ENCODE measurements at regions not wholly inside any gene's neighbourhood (a gene's known extent, or its start where the extent isn't known, plus 50 kb on each side); places are given as distances from the start of the nearest gene placed in this dataset.

- DNase-seq: no peak
- no peak for ATAC-seq (replicated peaks in 1 of 2)
- Mint-ChIP-seq H3K4me3 (no peak overlapping the region), H3K27ac (no peak overlapping the region), H3K27me3 (ENCODE audit: low read depth) (no peaks in the 10 kb centered on the region), H3K36me3 (ENCODE audit: insufficient read depth in 2 of 2) (no peaks in the 10 kb centered on the region), H3K4me1 (ENCODE audit: low read depth) (no peaks in the 10 kb centered on the region), H3K9me3 (no peaks in the 10 kb centered on the region)
Observed at GRCh38 chr6:95923518-95923917, 92.3 kb upstream of the FUT9 start.

DNA sequence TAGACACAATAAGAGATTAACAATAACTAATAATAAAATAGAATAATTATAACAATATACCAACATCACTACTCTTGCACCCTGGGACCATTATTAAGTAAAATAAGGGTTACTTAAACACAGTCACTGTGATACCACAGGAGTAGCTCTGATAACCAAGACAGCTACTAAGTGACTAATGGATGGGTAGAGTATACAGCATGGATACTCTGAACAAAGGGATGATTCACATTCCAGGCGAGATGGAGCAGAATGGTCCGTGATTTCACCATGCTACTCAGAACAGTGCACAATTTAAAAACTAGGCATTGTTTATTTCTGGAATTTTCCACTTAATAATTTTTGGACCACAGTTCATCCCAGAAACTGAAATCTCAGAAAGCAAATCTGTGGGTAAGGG is 80.0 kb upstream of the FUT9 start:
- no peaks in the 10 kb centered on the region for H3K27me3 Mint-ChIP-seq (ENCODE audit: low read depth)
- no peak overlapping the region for H3K27ac Mint-ChIP-seq
- H3K9me3 Mint-ChIP-seq: peaks cover 0 to 2% of the 10 kb centered on the region in 2 donors
- DNase-seq (no peak), ATAC-seq (replicated peaks in 1 of 2) (no peak)
- H3K4me1 Mint-ChIP-seq (ENCODE audit: low read depth): no peaks in the 10 kb centered on the region
- H3K4me3 Mint-ChIP-seq: no peak overlapping the region
- H3K36me3 Mint-ChIP-seq (ENCODE audit: insufficient read depth in 2 of 2): no peaks in the 10 kb centered on the region

- H3K27ac Mint-ChIP-seq: no peak overlapping the region
- ATAC-seq (replicated peaks in 1 of 2) (no peak), DNase-seq (no peak)
- H3K27me3 Mint-ChIP-seq (ENCODE audit: low read depth): no peaks in the 10 kb centered on the region
- H3K9me3 Mint-ChIP-seq: peaks cover 0 to 3% of the 10 kb centered on the region in 2 donors
- H3K36me3 Mint-ChIP-seq (ENCODE audit: insufficient read depth in 2 of 2): no peaks in the 10 kb centered on the region
- H3K4me3 Mint-ChIP-seq: no peak overlapping the region
- no peaks in the 10 kb centered on the region for H3K4me1 Mint-ChIP-seq (ENCODE audit: low read depth)
Observed at GRCh38 chr6:95946906-95947305, 68.9 kb upstream of the FUT9 start.

DNA sequence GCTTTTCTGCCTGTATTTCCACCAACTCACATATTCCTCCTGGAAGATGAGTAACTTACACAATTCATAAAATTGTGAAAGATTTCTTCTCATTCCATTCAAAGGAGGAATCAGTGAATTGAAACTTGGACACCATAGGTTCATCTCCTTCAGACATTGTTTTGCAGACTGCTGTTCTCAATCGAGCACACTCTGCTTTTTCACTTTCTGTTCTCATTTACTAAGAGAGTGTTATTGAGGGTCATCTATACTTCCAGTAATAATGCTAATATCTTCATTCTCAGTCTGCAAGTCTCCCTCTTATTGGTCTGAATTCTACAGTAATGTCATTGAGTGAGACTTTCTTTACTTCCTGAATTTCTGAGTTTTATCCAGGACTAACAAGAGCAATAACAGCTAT is 67.5 kb upstream of the FUT9 start:
- Mint-ChIP-seq H3K4me3 (no peak overlapping the region), H3K9me3 (peaks cover 0 to 3% of the 10 kb centered on the region in 2 donors), H3K4me1 (ENCODE audit: low read depth) (no peaks in the 10 kb centered on the region), H3K27me3 (ENCODE audit: low read depth) (no peaks in the 10 kb centered on the region), H3K36me3 (ENCODE audit: insufficient read depth in 2 of 2) (no peaks in the 10 kb centered on the region), H3K27ac (no peak overlapping the region)
- DNase-seq: no peak
- ATAC-seq (replicated peaks in 1 of 2): no peak

- Mint-ChIP-seq H3K4me3 (no peak overlapping the region), H3K27ac (no peak overlapping the region), H3K9me3 (peaks cover 0 to 3% of the 10 kb centered on the region in 2 donors)
Observed at GRCh38 chr6:95949985-95950384, 65.8 kb upstream of the FUT9 start.

GRCh38 chr6:95958686-95959085 is 57.1 kb upstream of the FUT9 start:
- Mint-ChIP-seq H3K27ac (no peak overlapping the region), H3K4me3 (no peak overlapping the region), H3K27me3 (ENCODE audit: low read depth) (no peaks in the 10 kb centered on the region), H3K4me1 (ENCODE audit: low read depth) (no peaks in the 10 kb centered on the region), H3K9me3 (no peaks in the 10 kb centered on the region), H3K36me3 (ENCODE audit: insufficient read depth in 2 of 2) (no peaks in the 10 kb centered on the region)
- ATAC-seq (replicated peaks in 1 of 2) (no peak), DNase-seq (no peak)

More at GRCh38 chr6:95949985-95950384, 65.8 kb upstream of the FUT9 start:
- no peak for ATAC-seq (replicated peaks in 1 of 2)
- Mint-ChIP-seq H3K36me3 (ENCODE audit: insufficient read depth in 2 of 2) (no peaks in the 10 kb centered on the region), H3K27me3 (ENCODE audit: low read depth) (no peaks in the 10 kb centered on the region), H3K4me1 (ENCODE audit: low read depth) (no peaks in the 10 kb centered on the region)
- DNase-seq: no peak

GRCh38 chr6:95959261-95959660 is 56.5 kb upstream of the FUT9 start:
- Mint-ChIP-seq H3K9me3 (peaks cover 0 to 1% of the 10 kb centered on the region in 2 donors), H3K4me3 (no peak overlapping the region), H3K27ac (no peak overlapping the region), H3K4me1 (ENCODE audit: low read depth) (no peaks in the 10 kb centered on the region), H3K27me3 (ENCODE audit: low read depth) (no peaks in the 10 kb centered on the region), H3K36me3 (ENCODE audit: insufficient read depth in 2 of 2) (no peaks in the 10 kb centered on the region)
- ATAC-seq (replicated peaks in 1 of 2) (no peak), DNase-seq (no peak)
